NCI-H510A (cell line): ENCODE measurements at regions not wholly inside any gene's neighbourhood (a gene's known extent, or its start where the extent isn't known, plus 50 kb on each side); places are given as distances from the start of the nearest gene placed in this dataset.

ENCODE experiments used
- DNase-seq: peaks from one replicate; lab custom pipeline; 2025; lab: John Stamatoyannopoulos, UW

DNA sequence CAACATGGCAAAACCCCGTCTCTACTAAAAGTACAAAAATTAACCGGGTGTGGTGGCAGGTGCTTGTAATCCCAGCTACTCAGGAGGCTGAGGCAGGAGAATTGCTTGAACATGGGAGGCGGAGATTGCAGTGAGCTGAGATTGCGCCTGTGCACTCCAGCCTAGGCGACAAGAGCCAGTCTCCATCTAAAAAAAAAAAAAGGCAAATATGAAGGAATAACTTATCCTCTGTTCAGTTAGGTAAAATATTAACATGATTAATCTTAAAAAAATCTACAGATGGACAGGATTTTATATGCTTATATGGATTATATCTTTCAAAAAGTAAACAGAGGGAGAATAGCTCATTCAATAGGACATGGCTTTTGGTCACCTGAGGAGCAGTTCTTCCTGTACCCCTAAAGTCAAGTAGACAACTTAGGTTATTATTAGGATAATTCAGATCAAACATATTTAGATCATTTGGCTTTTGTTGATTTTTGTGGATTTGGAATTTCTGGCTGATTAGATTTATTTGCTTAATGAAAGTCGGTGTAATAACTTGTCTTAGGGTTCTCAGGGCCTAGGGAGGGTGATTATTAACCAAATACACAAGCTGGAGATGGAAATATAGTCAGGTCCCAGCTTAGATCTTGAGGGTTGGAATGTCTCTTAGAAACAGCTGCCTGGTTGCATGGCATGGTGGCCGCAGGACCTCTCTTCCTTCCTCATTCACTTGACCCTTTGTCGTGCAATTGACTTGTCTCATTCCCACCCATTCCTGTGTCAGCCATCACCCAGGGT, 82.1 kb upstream of the ONECUT1 start:
- no peak for DNase-seq

DNA sequence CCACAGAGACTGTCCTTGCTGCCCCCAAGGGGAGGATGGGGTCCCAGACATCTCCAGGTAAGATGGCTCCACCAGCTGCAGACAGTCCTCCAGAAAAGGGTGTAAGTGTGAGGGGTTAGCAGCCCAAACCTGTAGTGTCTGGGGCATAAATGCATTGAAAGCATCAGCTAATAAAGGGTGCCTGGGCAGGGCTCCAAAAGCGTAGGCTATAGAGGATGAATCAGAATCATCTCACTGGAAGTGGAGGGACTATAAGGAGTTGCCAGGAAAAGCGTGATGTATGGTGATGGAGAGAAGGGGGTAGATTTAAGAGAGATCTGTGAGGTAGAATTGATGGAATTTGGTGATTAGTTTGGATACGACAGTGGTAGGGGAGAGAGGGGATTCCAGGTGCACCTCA, 79.9 kb upstream of the ONECUT1 start:
- no peak for DNase-seq

DNA sequence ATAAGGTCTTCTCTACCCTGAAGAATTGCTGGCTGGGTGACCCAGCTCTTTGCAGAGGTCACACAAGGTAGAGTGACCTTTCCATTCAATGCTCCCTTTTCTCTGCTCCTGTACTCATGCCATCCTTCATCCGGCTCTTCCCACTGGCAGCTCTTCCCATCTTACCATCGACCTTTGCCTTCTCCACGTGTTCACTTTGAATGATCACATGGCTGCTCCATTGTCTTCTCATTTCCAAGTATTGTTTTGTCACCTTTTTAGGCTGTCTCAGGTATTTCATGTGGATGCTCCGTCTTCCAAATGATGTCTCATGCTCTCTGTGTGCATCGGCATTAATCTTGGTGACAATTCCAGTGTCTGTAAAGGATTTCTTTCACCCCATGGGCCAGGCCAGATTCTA, 76.6 kb upstream of the ONECUT1 start:
- no peak for DNase-seq

DNA sequence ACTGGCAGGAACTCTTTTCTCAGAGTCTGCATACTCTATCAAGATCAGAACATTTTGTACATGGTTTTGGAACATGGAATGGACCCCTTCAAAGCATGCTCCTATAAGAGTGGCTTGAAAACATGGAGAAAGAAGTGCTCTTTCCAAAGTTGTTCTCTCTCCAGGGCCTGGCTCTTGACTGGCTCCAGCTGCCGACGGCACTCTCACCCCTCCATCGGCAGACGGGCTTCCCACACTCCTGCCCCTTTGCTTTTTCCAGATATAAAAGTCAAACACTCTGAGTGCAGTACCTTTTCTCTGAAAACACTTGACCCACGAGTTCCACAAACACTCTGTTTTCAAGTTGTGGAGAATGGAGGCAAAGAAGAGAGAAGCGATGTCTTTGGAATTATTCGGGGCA, 72.5 kb upstream of the ONECUT1 start:
- DNase-seq = no peak

DNA sequence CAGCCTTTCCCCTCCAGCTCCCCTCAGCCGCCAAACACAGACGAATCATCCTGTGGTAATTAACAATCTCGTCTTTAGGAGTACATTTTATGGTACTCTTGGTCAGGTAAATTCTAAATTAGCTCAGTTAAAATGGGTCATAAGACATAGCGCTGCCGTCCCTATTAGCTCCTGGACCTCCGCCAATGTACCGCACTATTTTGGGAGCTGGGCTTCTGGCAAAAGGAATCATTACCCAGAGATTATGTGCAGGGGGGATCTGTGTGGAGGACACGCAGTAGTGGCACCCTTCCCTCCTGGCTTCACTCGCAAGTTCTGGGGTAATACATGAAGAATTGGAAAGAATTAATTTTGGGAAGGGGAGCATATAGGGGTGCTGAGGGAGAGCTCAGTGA, 68.6 kb upstream of the ONECUT1 start:
- no peak for DNase-seq

DNA sequence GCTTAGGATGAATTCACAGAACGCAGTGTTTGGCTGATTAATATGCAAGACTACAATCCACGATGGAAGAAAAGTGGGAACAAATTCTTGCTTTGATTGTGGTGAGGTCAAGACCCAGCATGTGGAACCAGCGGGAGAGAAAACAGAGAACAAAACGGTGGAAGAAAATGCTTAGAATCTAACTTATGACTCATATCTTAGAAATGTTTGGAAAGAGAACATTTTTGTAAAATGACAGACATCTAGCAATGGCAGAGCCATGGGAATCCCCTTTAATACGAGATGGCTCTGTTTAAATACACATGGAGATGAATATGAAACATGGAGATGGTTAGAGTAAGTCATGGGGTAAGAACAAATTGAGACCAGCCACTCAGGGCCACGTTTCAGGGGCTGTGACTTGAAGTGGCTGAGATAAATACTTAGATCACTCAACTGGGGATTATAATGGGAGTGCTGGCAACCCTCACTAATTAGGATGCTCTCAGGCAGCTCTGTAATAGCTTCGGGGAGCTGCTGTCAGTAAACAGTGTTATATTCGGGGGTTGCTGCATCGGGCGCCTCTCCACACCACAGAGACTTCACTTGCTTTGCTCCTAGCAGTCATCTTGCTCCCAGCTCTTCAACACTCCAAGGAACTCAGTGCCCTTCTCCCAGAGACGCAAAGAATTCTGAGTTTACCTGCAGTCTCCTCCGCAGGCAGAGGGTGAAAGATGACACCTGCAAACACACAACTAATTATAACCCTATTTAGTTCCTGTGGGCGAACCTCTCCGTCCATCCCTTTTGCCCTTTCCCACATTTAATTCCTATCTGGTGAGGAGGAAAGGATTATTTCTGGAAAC, 68.0 kb upstream of the ONECUT1 start:
- DNase-seq = no peak

DNA sequence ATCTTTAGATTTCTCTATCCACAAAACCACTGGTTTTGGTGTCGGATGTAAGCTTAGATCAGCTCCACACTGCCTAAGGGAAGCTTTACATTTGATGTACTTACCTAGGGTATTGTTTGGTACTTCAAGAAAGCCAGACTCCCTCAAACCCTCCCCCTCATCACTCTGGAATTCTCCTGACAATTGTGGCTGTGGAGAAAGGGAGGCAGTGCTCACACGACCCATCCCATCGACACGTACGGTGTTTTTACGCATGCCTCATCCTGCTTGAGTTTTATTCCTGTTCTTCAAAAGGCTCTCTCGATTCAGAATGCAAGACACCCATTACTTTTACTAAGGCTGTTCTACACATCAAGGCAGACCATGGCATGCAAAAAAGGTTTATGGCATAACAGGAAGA, 67.3 kb upstream of the ONECUT1 start:
- DNase-seq = no peak

DNA sequence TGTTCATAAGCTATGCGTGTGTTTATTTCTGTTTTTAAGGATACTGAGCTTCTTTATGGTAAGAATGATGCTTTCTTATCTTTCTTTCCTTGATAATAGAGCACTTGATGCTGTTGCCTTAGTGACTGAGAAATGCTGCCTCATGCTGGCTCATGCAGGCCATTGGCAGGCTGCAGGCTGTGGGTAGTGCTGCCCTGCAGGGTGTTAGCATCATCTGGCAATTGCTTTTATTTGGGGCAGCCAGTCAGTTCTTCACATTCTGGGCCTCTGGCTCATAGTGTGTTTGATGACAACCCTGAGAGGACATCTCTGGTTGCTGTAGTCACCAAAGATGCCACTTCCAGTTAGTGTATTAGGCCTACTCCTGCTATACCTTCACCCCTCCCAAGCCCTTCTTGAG, 66.2 kb upstream of the ONECUT1 start:
- no peak for DNase-seq

DNA sequence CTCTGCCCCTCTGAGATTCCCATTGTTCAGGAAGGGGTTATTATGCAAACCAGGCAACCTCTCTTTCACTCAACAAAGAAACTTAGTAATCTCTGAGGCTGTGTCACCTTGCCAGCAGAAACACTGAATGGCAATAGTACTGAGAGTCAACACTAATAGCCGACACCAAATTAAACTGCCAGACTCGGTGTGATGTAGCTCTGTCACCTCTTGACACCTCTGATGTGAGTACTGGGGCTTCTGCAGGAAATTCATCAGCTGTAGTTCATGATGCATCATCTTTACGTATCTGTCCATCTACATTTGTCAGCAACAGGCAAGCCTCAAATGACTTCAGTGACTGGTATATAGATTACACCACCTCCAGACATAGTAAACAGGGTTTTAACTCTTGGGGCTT, 65.0 kb upstream of the ONECUT1 start:
- no peak for DNase-seq

DNA sequence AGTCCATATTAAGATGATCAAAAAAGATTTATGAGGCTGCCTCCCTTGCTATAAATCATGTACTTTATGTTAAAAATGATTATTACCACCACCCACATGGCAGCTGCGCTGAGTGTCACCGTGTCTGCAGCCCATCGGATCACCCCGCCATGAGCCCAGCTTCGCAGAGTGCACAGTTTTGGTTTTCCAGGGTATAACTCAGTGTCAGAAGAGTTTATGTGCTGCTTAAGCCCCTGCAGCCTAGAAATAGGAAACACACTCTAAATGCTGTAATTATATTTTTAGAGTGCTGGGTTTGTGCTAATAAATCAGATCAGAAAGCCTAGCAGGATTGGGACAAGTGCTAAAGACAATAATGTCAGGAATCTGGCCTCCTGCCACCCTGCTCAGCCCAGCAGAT, 54.7 kb upstream of the ONECUT1 start:
- no peak for DNase-seq
